ENCODE measurements at regions not wholly inside any gene's neighbourhood (a gene's known extent, or its start where the extent isn't known, plus 50 kb on each side); places are given as distances from the start of the nearest gene placed in this dataset.

DNA sequence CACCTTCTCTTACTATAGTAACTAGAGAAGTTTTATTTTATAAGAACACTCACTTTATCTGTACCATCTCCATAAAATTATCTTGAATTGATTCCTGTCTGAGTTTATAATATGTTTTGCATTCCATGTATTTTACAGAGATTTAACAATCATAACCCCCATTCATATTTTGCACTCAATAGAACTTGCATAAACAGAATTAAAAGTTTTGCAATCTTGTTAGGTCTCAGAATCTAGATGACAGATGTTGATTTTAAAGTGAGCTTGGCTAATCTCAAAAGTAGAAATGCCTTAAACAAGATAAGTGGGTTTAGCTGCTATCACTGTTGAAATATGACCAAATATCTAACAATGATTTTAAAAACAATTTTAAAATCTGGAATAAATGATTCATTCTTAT, 107.9 kb upstream of the EPHA6 start:
- TF ChIP-seq, protein P1, sequence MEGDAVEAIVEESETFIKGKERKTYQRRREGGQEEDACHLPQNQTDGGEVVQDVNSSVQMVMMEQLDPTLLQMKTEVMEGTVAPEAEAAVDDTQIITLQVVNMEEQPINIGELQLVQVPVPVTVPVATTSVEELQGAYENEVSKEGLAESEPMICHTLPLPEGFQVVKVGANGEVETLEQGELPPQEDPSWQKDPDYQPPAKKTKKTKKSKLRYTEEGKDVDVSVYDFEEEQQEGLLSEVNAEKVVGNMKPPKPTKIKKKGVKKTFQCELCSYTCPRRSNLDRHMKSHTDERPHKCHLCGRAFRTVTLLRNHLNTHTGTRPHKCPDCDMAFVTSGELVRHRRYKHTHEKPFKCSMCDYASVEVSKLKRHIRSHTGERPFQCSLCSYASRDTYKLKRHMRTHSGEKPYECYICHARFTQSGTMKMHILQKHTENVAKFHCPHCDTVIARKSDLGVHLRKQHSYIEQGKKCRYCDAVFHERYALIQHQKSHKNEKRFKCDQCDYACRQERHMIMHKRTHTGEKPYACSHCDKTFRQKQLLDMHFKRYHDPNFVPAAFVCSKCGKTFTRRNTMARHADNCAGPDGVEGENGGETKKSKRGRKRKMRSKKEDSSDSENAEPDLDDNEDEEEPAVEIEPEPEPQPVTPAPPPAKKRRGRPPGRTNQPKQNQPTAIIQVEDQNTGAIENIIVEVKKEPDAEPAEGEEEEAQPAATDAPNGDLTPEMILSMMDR (IDR thresholded peaks at IDR 0.05): no peak
- no peak for DNase-seq
- Mint-ChIP-seq H3K27me3 (ENCODE audit: insufficient read depth) (no peaks in the 10 kb centered on the region), H3K27ac (no peak overlapping the region), H3K4me1 (ENCODE audit: low read depth) (no peaks in the 10 kb centered on the region), H3K4me3 (no peak overlapping the region), H3K36me3 (ENCODE audit: low read depth) (peaks cover 10% of the 10 kb centered on the region; the same call in 1 of the 2 replicates), H3K9me3 (peaks cover 32% of the 10 kb centered on the region)

DNA sequence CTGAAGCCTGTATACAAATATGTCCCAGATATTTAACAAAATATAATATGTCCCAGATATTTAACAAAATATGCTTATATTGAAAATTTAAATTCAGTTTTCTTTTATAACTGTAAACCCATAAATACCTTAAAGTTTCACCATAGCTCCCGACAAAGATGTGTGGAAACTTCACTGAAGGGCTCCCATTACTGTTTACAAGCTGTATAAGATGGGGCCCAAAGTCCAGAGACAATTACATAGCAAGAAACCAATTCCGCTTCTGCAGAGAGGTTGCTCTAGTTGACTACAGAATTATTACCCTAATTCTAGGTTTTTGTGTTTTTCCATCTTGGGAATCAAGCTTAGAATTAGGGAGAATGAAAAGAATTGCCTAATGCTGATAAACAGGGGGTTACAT, 102.6 kb upstream of the EPHA6 start:
- H3K4me3 Mint-ChIP-seq: no peak overlapping the region
- H3K4me1 Mint-ChIP-seq (ENCODE audit: low read depth): no peaks in the 10 kb centered on the region
- DNase-seq: no peak
- H3K36me3 Mint-ChIP-seq (ENCODE audit: low read depth): no peaks in the 10 kb centered on the region
- TF ChIP-seq, protein P1 (IDR thresholded peaks at IDR 0.05): no peak
- peaks cover 19% of the 10 kb centered on the region for H3K9me3 Mint-ChIP-seq
- H3K27me3 Mint-ChIP-seq (ENCODE audit: insufficient read depth): no peaks in the 10 kb centered on the region
- no peak overlapping the region for H3K27ac Mint-ChIP-seq

DNA sequence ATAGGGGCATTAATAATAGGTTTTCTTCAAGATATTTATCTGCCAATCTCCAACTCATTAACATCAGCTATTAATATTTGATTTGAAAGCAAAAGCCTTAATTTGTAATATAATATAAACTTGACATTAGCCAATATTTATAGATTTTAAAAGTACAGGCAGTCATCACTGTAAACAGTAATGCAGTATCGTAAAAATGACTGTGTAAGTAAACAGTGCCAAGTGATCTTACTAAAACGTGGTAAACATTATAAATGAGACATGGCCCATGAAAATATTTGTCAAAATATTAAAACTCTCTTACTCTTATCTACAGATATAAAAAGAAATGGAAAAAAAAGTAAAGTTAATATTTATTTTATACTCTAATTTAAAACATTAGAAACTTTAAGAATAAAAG, 101.6 kb upstream of the EPHA6 start:
- TF ChIP-seq, protein P1 (IDR thresholded peaks at IDR 0.05): no peak
- Mint-ChIP-seq H3K27me3 (ENCODE audit: insufficient read depth) (no peaks in the 10 kb centered on the region), H3K4me3 (no peak overlapping the region), H3K36me3 (ENCODE audit: low read depth) (no peaks in the 10 kb centered on the region), H3K27ac (no peak overlapping the region), H3K4me1 (ENCODE audit: low read depth) (no peaks in the 10 kb centered on the region), H3K9me3 (peaks cover 20% of the 10 kb centered on the region)
- no peak for DNase-seq

GRCh38 chr3:96719921-96720320, 94.5 kb upstream of the EPHA6 start:
- no peak overlapping the region for H3K4me3 Mint-ChIP-seq
- no peaks in the 10 kb centered on the region for H3K4me1 Mint-ChIP-seq (ENCODE audit: low read depth)
- no peaks in the 10 kb centered on the region; the same call in 1 of the 2 replicates for H3K27me3 Mint-ChIP-seq (ENCODE audit: insufficient read depth)
- no peak for DNase-seq
- H3K36me3 Mint-ChIP-seq (ENCODE audit: low read depth): no peaks in the 10 kb centered on the region
- H3K27ac Mint-ChIP-seq: no peak overlapping the region
- TF ChIP-seq, protein P1 (IDR thresholded peaks at IDR 0.05): no peak
- H3K9me3 Mint-ChIP-seq: peaks cover 23% of the 10 kb centered on the region

DNA sequence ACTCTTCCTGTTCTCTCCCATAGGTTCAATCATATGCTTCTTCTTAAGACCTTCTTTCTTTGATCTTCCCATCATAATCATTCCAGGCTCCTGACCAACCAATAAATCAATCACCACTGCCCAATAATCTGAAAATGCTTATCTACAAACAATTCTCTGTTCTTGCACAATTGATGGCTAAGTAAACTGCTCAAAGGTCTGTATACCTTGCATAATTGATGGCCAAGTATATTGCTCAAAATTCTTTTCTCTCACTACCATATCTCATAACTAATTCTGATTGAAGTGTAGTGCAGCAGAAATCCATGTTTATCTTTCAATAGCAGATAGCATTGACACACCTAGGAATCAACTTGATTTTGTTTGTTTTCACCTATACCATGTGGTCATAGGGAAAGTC, 83.4 kb upstream of the EPHA6 start:
- H3K4me1 Mint-ChIP-seq (ENCODE audit: low read depth): no peaks in the 10 kb centered on the region
- H3K9me3 Mint-ChIP-seq: peaks cover 21% of the 10 kb centered on the region
- no peak for DNase-seq
- TF ChIP-seq, protein P1 (IDR thresholded peaks at IDR 0.05): no peak
- H3K27me3 Mint-ChIP-seq (ENCODE audit: insufficient read depth): no peaks in the 10 kb centered on the region
- H3K4me3 Mint-ChIP-seq: no peak overlapping the region
- H3K36me3 Mint-ChIP-seq (ENCODE audit: low read depth): no peaks in the 10 kb centered on the region
- H3K27ac Mint-ChIP-seq: no peak overlapping the region
